HG03354 (cell line): ENCODE measurements at regions not wholly inside any gene's neighbourhood (a gene's known extent, or its start where the extent isn't known, plus 50 kb on each side); places are given as distances from the start of the nearest gene placed in this dataset.
"Not testable (repeated sequence)": the region's sequence is repeated elsewhere in the genome, so short reads cannot be mapped to it uniquely, and the experiment has no call there.

ENCODE experiments used
- ATAC-seq: cut with Tn5 transposase; IDR thresholded peaks from one replicate; pipeline ENCODE4 v1.9.1; 2021; ENCODE audit warnings: mild to moderate bottlenecking; ENCODE audit not compliant: unreplicated experiment, poor library complexity, severe bottlenecking

- ATAC-seq, result no peak
Measured at GRCh38 chr9:103574056-103574455, 520.1 kb upstream of the SMC2 start.

- no peak for ATAC-seq
Measured at GRCh38 chr9:103586721-103587120, 507.4 kb upstream of the SMC2 start.

GRCh38 chr9:103601287-103601686 is 492.8 kb upstream of the SMC2 start:
- ATAC-seq, result no peak

GRCh38 chr9:103611950-103612349 is 482.2 kb upstream of the SMC2 start:
- not testable (repeated sequence) for ATAC-seq

GRCh38 chr9:103615994-103616393 is 478.1 kb upstream of the SMC2 start:
- no peak for ATAC-seq

DNA sequence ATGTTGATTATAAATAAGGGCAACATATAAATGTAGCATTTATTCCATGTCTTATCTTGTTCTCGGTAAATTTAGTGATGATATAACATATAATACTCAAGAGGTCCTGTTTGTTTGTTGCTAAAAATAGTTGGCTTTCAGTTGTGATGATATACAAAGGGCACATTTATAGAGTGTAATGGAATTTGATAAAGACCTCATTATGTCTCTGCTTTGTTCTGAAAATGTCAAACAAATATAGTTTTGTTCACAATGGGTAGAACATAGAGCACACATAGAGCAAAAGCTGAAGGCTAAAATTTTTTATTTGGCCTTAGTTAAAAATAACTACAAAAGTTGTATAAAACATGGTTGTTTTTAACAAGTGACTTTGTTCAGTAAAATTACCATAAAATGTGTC is 477.1 kb upstream of the SMC2 start:
- ATAC-seq, result no peak

DNA sequence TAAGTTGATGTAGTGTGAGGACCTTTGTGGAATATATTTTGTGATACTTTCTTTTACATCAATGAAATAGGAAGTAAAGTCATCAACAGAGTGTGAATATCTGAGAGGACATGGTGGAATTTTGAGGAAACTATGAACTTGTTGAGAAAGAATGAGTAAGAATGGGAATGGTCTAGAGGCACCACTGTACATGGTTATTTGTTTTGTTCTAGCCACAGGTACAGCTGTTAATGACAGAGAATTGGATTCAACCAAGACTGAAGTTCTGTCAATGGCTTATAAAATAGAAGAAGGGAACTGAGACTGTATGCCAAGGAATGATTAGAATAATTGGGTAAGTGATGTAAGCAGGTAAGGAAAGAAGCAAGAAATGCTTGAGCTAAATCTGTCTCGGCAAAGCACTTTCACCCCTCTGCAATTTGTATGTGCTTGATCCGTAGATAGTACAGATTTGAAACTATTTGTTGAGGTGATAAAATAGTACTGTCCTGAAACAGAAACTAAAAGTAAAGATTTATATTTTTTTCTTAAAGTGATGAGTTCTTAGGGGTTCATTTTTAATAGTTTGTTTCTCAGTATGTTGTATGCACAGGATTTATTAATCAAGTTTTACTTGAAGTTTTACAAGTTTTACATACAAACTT is 468.8 kb upstream of the SMC2 start:
- no peak for ATAC-seq

GRCh38 chr9:103627731-103628130 is 466.4 kb upstream of the SMC2 start:
- no peak for ATAC-seq

- no peak for ATAC-seq
Measured at GRCh38 chr9:103649086-103649485, 445.0 kb upstream of the SMC2 start.

- ATAC-seq, result no peak
Measured at GRCh38 chr9:103658156-103658555, 436.0 kb upstream of the SMC2 start.

GRCh38 chr9:103660830-103661229 is 433.3 kb upstream of the SMC2 start:
- ATAC-seq, result no peak

DNA sequence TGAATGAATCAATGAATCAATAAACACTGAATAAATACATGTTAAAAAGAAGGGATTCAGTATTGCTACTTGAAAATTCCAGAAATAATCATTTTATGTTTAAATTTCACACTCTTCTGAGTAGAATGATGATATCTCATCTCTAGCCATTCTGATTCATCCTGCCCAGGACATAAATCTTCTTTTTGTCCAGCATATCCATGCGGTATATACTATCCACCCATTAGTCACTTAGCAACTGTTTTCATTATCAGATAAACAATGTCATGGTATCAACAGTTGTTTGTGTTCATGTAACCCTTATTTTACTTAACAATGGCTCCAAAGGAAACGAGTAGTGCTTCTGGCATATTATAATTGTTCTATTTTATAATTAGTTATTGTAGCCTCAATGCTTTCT is 432.4 kb upstream of the SMC2 start:
- ATAC-seq, result no peak

- no peak for ATAC-seq
Measured at GRCh38 chr9:103669296-103669695, 424.8 kb upstream of the SMC2 start.

- no peak for ATAC-seq
Measured at GRCh38 chr9:103674271-103674670, 419.8 kb upstream of the SMC2 start.

- no peak for ATAC-seq
Measured at GRCh38 chr9:103680581-103680980, 413.5 kb upstream of the SMC2 start.

DNA sequence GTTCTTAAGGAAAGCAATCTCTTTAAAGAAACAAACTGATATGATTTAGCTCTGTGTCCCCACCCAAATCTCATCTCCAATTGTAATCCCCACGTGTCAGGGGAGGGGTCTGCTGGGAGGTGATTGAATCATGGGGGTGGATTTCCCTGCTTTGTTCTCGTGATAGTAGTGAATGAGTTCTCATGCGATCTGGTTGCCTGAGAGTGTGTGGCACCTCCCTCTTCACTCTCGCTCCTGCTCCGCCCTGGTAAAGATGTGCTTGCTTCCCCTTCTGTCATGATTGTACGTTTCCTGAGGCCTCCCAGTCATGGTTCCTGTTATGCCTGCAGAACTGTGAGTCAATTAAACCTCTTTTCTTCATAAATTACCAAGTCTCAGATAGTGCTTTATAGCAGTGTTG is 412.7 kb upstream of the SMC2 start:
- no peak for ATAC-seq

DNA sequence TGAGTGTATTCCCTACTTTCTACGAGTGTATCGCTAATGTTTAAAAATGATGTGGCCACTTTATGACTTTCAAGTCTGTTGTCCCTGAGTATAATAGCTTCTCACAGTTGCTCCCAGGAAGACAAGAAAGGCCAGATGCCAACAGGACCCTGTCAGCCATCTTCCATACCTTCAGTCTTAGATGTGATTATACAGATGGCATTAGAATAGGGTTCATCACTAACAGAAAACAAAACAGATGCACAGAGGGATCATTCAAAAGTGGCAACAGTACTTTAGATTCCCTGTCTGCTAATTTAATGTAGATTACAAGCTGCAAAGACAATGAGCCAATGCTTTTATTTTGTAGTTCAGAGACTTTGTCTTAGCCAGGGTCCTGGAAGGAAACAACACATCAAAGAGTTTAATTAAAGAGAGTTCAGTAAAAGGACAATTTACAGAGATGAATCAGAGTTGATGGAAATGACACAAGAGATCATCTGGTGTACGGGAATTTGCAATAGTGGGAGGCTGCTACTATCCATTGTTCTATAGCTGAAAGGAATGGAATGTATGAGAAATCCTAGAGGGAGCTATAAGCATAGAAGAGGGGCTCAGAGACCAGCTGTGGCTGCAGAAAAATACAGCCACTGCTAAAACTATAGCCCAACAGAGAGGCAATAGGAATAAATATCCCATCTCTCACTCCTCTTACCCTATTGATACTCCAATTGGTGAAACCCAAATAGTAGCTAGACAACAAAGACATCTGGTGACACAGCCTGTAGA is 393.7 kb upstream of the SMC2 start:
- no peak for ATAC-seq

DNA sequence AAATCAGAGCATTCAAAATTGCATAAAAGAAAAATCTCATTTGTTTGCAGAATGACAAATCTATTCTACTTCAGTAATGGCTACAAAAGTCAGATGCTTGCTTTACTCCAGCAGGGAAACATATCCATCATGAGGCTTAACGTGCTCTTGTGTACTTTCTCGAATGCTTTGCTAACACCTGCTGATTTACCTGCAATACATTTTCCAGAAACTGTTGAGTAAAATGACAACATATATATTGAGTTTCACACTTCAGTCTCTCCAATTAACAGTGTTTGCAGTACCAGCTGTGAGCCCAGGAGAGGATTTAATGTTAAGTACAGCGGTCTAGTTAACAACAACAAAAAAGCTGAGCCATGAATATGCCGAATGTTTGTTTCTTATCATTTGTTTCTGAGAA is 391.5 kb upstream of the SMC2 start:
- ATAC-seq, result no peak

DNA sequence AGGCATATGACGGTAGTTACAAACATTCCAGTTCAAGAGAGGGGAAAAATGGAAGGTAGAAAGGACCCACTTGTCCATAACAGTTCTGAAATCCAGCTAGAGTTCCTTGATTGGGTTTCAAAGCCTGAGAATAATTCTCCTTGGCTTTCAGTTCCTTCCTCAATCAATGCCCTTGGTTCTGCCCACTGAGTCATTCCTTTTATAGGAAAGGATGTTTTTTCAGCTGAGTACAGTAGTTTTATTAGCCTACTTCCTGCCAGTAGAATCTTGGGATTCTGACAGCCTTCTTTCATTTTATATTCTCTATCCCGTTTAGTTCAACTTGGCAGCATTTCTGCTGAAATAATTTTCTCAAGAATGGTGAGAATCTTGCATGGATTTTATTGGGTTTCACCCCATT is 386.9 kb upstream of the SMC2 start:
- ATAC-seq, result no peak

GRCh38 chr9:103709366-103709765 is 384.7 kb upstream of the SMC2 start:
- ATAC-seq, result no peak

DNA sequence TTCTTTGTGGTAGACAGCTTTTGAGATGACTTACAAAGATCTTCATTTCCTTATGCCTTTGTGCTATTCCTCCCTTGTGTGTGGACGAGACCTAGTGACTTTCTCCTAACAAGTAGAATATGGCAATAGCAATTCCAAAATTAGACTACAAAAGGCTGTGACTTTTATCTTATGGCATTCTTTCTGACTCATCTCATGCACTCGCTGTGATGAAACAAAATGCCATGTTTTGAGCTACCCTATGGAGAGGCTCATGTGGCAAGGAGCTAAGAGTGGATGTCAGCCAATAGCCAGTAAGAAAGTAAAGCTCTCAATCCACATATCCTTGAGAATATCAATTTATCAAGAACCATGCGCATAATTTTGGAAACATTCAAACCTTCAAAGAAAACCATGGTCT is 380.5 kb upstream of the SMC2 start:
- ATAC-seq, result no peak

GRCh38 chr9:103714992-103715391 is 379.1 kb upstream of the SMC2 start:
- no peak for ATAC-seq
